HG03469 (cell line): ENCODE measurements at regions not wholly inside any gene's neighbourhood (a gene's known extent, or its start where the extent isn't known, plus 50 kb on each side); places are given as distances from the start of the nearest gene placed in this dataset.
"Not testable (repeated sequence)": the region's sequence is repeated elsewhere in the genome, so short reads cannot be mapped to it uniquely, and the experiment has no call there.

Experiments used
- ATAC-seq: cut with Tn5 transposase; IDR thresholded peaks from one replicate; pipeline ENCODE4 v1.9.1; 2021; ENCODE audit warnings: mild to moderate bottlenecking, moderate library complexity, moderate number of reproducible peaks; ENCODE audit not compliant: unreplicated experiment

- no peak for ATAC-seq
Observed at GRCh38 chr18:75863696-75864095, 436.2 kb upstream of the SMIM21 start.

- no peak for ATAC-seq
Observed at GRCh38 chr18:75862458-75862857, 435.0 kb upstream of the SMIM21 start.

DNA sequence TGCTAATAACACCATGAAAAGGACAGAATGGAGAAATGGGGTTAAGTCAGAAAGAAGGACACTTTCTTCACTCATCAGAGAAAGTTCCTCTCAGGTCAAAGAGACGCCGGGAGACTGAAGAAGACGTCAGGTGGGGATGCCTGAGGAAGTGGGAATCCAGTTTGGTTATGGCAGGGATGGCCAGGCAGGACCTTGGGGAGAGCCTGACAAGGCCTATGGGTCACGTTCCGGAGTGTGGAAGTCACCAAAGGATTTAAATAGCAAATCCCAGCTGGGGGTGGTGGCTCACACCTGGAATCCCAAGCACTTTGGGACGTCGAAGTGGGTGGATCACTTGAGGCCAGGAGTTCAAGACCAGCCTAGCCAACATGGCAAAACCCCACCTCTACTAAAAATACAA lies 432.7 kb upstream of the SMIM21 start:
- ATAC-seq: no peak

GRCh38 chr18:75859533-75859932 lies 432.0 kb upstream of the SMIM21 start:
- ATAC-seq: no peak

GRCh38 chr18:75858754-75859153 lies 431.3 kb upstream of the SMIM21 start:
- no peak for ATAC-seq

DNA sequence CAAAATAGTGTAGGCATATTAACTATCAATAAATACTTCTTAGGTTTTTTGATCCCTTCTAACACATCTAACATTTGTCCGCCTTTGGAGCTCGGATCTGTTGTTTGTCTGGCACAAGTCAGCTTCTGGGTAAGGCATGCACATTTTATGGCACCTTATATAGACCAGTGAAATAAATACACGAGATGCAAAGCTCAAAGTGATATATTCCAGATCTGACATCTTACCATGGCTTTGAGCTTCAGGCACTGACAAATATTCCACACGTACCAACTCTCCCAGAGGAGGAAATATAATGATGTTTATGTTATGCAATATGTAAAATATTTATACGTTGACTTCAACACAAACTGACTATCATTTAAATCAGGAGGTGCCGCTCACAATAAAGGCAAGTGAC lies 430.1 kb upstream of the SMIM21 start:
- ATAC-seq: no peak

GRCh38 chr18:75854808-75855207 lies 427.3 kb upstream of the SMIM21 start:
- ATAC-seq: no peak

GRCh38 chr18:75854174-75854573 lies 426.7 kb upstream of the SMIM21 start:
- ATAC-seq: no peak

- ATAC-seq: no peak
Observed at GRCh38 chr18:75846321-75846720, 418.8 kb upstream of the SMIM21 start.

DNA sequence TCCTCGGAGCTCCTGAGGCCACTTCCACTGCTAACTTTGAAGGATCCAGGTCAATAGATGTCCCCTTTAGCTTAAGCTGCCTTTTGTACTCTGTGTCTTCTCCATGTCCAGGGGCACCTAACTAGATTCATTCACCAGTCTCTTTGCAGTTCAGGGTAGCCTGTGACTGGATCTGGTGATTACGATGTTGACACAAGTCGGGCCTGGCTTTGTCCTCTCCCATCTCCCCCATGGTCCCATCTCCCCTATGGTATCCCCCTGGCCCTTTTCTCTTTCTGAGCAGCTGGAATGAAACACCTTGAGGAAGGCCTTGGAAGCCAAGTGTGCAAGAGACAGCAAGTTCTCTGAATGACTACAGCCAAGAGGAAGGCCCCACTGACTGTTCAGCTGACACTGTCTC lies 417.9 kb upstream of the SMIM21 start:
- no peak for ATAC-seq

DNA sequence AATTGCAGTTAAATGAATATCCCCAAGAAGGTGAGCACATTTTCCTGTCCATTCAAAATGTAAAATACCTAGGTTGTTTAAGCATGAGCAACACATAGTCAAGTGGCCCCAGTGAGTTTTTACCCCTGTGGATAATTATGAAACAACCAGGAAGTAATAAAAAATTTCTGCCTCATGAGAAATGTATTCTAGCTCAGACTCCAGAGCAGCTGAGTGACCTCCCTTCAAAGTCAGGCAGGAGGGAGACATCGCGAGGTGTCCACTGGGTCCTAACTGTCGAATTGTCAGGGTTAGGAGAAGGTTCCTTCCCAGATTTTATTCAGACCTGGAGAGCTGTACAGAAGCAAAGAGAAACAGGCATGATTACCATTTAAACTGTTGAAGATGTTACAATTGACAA lies 416.6 kb upstream of the SMIM21 start:
- no peak for ATAC-seq

DNA sequence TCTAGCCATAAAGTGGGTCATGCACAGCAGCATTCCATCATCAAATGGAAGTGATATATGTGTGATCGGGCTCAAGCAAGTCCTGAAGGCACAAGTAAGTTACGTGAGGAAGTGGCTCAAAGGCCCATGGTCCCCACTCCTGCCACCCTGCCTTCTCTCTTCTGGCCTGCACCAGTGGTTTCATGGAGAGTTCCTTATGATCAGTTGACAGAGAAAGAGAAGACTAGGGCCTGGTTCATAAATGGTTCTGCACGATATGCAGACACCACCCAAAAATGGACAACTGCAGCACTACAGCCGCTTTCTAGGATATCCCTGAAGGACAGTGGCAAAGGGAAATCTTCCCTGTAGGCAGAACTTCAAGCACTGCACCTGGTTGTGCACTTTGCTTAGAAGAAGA lies 412.6 kb upstream of the SMIM21 start:
- no peak for ATAC-seq

DNA sequence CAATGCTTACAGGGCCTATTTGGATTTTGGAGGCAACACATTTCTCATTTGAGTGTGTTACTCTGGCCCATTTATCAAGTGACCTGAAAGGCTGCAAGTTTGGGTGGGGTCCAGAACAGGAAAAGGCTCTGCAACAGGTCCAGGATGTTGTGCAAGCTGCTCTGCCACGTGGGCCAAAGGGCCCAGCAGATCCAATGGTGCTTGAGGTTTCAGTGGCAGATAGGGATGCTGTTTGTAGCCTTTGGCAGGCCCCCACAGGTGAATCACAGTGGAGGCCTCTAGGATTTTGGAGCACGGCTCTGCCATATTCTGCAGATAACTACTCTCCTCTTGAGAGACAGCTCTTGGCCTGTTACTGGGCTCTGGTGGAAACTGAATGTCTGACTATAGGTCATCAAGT lies 412.2 kb upstream of the SMIM21 start:
- ATAC-seq: not testable (repeated sequence)

DNA sequence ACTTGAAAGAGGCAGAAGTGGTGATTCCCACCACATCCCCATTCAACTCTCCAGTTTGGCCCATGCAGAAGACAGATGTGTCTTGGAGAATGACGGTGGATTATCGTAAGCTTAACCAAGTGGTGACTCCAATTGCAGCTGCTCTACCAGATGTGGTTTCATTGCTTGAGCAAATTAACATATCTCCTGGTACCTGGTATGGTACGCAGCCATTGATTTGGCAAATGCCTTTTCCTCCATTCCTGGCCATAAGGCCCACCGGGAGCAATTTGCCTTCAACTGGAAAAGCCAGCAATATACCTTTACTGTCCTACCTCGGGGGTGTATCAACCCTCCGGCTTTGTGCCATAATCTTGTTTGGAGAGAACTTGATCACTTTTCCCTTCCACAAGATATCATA lies 411.5 kb upstream of the SMIM21 start:
- ATAC-seq: no peak

- no peak for ATAC-seq
Observed at GRCh38 chr18:75837316-75837715, 409.8 kb upstream of the SMIM21 start.

- ATAC-seq: no peak
Observed at GRCh38 chr18:75836516-75836915, 409.0 kb upstream of the SMIM21 start.

- ATAC-seq: no peak
Observed at GRCh38 chr18:75831960-75832359, 404.5 kb upstream of the SMIM21 start.

GRCh38 chr18:75830828-75831227 lies 403.3 kb upstream of the SMIM21 start:
- no peak for ATAC-seq

GRCh38 chr18:75829091-75829490 lies 401.6 kb upstream of the SMIM21 start:
- no peak for ATAC-seq

DNA sequence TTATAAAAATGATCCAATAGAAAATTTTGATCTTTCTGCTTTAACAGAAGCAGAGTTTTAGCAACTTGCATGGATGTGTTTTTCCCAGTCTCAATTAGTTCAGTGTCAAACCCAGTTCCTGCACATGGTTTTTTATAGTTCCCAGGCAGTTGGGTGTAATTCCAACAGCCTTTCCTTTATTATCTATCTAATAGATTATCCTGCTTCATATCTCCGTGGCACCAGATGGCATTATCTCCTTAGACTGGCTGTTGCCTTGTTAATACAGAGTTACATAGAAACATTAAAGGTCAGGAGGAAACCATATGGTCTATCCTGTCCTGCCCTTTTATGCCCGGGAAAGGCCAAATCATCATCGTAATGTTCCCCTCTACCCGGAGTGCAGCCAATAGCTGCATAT lies 400.9 kb upstream of the SMIM21 start:
- no peak for ATAC-seq

DNA sequence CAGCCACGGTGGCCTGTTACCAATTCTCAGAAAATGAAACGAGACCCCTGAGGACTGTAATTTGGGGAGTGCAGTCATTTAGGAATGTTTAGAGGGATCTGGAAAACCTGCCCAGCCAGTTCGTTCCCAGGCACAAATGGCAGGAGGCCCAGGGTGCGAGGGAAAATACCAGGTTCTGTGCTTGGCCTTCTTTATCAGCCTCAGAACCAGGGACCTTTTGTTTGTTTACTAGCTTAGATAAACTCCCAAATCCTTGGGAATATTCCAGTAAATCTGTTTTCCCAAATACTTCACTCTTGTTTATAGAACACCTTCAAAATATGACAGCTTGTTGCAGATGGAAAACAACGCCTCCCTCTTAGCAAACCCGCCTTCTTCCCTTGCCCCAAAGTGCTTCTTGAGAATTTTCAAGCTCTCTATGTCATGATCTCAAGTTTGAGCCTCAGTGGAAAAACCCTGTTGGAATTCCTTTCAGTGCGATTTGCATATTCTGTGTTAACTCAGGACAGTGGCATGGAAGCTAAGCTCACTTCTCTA lies 400.3 kb upstream of the SMIM21 start:
- ATAC-seq: no peak

GRCh38 chr18:75824661-75825060 lies 397.2 kb upstream of the SMIM21 start:
- ATAC-seq: no peak

- ATAC-seq: no peak
Observed at GRCh38 chr18:75823471-75823870, 396.0 kb upstream of the SMIM21 start.

DNA sequence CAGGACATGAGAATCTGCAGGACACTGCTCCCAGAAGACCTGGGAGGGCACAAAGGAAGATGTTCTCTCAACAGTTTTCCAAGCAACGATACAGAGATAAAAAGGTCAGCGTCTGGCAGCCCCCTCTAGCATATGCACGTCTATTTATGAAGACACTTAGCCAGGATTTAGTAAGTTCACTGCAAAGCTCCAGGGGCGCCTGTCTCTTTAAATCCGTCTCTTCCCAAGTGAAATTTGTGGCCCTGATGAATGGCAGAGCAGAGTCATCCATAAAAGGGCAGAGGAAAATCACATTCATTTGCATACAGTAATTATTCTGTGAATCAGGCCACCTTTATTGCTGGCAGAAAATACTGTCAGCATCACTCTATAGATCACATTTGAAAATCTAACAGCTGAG lies 390.9 kb upstream of the SMIM21 start:
- no peak for ATAC-seq
